Cardiac septum (tissue), 1 donor: ENCODE measurements at regions not wholly inside any gene's neighbourhood (a gene's known extent, or its start where the extent isn't known, plus 50 kb on each side); places are given as distances from the start of the nearest gene placed in this dataset.

Source experiments
- DNase-seq: peaks from one replicate; pipeline ENCODE4 v3.0.0-alpha.2; 2020; ENCODE audit warnings: low spot score
- intact Hi-C: fragments of 100-400 bp; cut with DNase I; formaldehyde crosslinking; loops from one replicate; pipeline ENCODE4 v1.14.0; 2022
- donor health status: DM: no; HTN: no; CAD: no.

GRCh38 chr5:176711883-176712282, 64.6 kb downstream of the TSPAN17 start:
- intact Hi-C loops: no loop called here

GRCh38 chr5:176712546-176713304, 65.4 kb downstream of the TSPAN17 start:
- intact Hi-C loops: no loop called here
- no peak for DNase-seq

More at GRCh38 chr5:176711883-176712282, 64.6 kb downstream of the TSPAN17 start:
- no peak for DNase-seq

- no peak for DNase-seq
- intact Hi-C loops: no loop called here
Measured at GRCh38 chr5:176713409-176713808, 66.1 kb downstream of the TSPAN17 start.

- DNase-seq: no peak
- intact Hi-C loops: no loop called here
Measured at GRCh38 chr5:176714067-176714466, 66.8 kb downstream of the TSPAN17 start.

GRCh38 chr5:176716320-176716719, 69.0 kb downstream of the TSPAN17 start:
- no peak for DNase-seq
- intact Hi-C loops: no loop called here

- no peak for DNase-seq
- intact Hi-C loops: no loop called here
Measured at GRCh38 chr5:176719113-176719739, 71.9 kb downstream of the TSPAN17 start.

- DNase-seq: no peak
- intact Hi-C loops: no loop called here
Measured at GRCh38 chr5:176721509-176721908, 74.2 kb downstream of the TSPAN17 start.

- intact Hi-C loops: no loop called here
- no peak for DNase-seq
Measured at GRCh38 chr5:176722757-176723156, 75.5 kb downstream of the TSPAN17 start.

GRCh38 chr5:176723440-176723839, 76.2 kb downstream of the TSPAN17 start:
- intact Hi-C loops: no loop called here
- DNase-seq: no peak

- intact Hi-C loops: no loop called here
- no peak for DNase-seq
Measured at GRCh38 chr5:176724472-176724871, 77.2 kb downstream of the TSPAN17 start.

- intact Hi-C loops: no loop called here
- no peak for DNase-seq
Measured at GRCh38 chr5:176725521-176726280, 78.4 kb downstream of the TSPAN17 start.

GRCh38 chr5:176726746-176727527, 79.7 kb downstream of the TSPAN17 start:
- intact Hi-C loops: no loop called here
- no peak for DNase-seq

GRCh38 chr5:176727528-176727900, 80.2 kb downstream of the TSPAN17 start:
- DNase-seq: no peak
- intact Hi-C loops: no loop called here

- no peak for DNase-seq
- intact Hi-C loops: no loop called here
Measured at GRCh38 chr5:176727983-176728675, 80.8 kb downstream of the TSPAN17 start.

GRCh38 chr5:176728831-176729251, 81.5 kb upstream of the UNC5A start:
- no peak for DNase-seq
- intact Hi-C loops: no loop called here

- intact Hi-C loops: no loop called here
- no peak for DNase-seq
Measured at GRCh38 chr5:176730815-176731475, 79.4 kb upstream of the UNC5A start.

- no peak for DNase-seq
- intact Hi-C loops: no loop called here
Measured at GRCh38 chr5:176731506-176732160, 78.7 kb upstream of the UNC5A start.

- intact Hi-C loops: no loop called here
- no peak for DNase-seq
Measured at GRCh38 chr5:176732306-176732705, 78.1 kb upstream of the UNC5A start.
